ENCODE measurements at regions not wholly inside any gene's neighbourhood (a gene's known extent, or its start where the extent isn't known, plus 50 kb on each side); places are given as distances from the start of the nearest gene placed in this dataset.

- CTCF ChIA-PET, result no interaction called here
- POLR2A ChIA-PET, result no interaction called here
- TF ChIP-seq, protein P1, sequence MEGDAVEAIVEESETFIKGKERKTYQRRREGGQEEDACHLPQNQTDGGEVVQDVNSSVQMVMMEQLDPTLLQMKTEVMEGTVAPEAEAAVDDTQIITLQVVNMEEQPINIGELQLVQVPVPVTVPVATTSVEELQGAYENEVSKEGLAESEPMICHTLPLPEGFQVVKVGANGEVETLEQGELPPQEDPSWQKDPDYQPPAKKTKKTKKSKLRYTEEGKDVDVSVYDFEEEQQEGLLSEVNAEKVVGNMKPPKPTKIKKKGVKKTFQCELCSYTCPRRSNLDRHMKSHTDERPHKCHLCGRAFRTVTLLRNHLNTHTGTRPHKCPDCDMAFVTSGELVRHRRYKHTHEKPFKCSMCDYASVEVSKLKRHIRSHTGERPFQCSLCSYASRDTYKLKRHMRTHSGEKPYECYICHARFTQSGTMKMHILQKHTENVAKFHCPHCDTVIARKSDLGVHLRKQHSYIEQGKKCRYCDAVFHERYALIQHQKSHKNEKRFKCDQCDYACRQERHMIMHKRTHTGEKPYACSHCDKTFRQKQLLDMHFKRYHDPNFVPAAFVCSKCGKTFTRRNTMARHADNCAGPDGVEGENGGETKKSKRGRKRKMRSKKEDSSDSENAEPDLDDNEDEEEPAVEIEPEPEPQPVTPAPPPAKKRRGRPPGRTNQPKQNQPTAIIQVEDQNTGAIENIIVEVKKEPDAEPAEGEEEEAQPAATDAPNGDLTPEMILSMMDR (IDR thresholded peaks at IDR 0.05; ENCODE audit: control extremely low read depth, extremely low read depth, low read depth, missing control alignments), result no peak
- DNase-seq (ENCODE audit: extremely low spot score), result no peak
Measured at GRCh38 chr11:71183878-71184277, 68.5 kb downstream of the SHANK2 start.

- TF ChIP-seq, protein P1 (IDR thresholded peaks at IDR 0.05; ENCODE audit: control extremely low read depth, extremely low read depth, low read depth, missing control alignments), result no peak
- CTCF ChIA-PET, result no interaction called here
- POLR2A ChIA-PET, result no interaction called here
- DNase-seq (ENCODE audit: extremely low spot score), result no peak
Measured at GRCh38 chr11:71182791-71183677, 69.3 kb downstream of the SHANK2 start.

- DNase-seq (ENCODE audit: extremely low spot score), result no peak
- CTCF ChIA-PET, result no interaction called here
- POLR2A ChIA-PET, result no interaction called here
- TF ChIP-seq, protein P1 (IDR thresholded peaks at IDR 0.05; ENCODE audit: control extremely low read depth, extremely low read depth, low read depth, missing control alignments), result no peak
Measured at GRCh38 chr11:71181566-71181965, 70.8 kb downstream of the SHANK2 start.

- ChIA-PET POLR2A (no interaction called here), CTCF (no interaction called here)
- DNase-seq (ENCODE audit: extremely low spot score), result no peak
- TF ChIP-seq, protein P1 (IDR thresholded peaks at IDR 0.05; ENCODE audit: control extremely low read depth, extremely low read depth, low read depth, missing control alignments), result no peak
Measured at GRCh38 chr11:71180694-71181470, 71.5 kb downstream of the SHANK2 start.

DNA sequence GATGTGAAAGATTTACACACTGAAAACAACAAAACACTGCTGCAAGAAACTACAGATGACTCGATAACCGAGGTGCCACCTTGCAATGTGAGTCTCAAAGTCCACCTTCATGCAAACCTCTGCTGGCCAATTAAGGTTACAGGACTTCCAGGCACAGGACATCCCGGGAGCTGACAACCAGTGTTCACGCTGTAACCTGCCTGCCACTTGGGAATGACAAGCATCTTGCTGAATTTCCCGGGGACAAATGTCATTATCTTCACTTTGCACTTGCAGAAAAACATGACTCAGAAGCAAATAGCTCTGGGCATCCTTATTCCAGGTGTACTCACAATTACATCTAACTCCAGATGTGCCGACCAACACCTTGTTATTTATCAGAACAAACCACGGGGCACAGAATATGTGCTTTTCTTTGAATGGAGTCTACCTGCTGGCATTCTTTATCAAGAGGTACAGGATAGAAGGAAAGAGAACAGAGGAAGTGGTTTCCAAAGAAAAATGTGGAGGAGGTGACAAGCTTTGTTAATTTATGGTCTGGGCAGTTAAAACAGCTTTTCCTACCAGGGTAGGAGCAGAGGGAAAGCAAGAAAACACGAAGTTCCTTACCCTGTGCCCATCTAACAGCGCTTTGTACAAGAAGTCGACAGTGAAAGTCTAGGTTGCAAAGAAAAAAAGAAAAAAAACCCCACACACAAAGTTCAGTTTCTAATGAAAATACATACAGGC lies 72.3 kb downstream of the SHANK2 start:
- no peak for DNase-seq (ENCODE audit: extremely low spot score)
- ChIA-PET POLR2A (no interaction called here), CTCF (no interaction called here)
- TF ChIP-seq, protein P1 (IDR thresholded peaks at IDR 0.05; ENCODE audit: control extremely low read depth, extremely low read depth, low read depth, missing control alignments), result no peak

DNA sequence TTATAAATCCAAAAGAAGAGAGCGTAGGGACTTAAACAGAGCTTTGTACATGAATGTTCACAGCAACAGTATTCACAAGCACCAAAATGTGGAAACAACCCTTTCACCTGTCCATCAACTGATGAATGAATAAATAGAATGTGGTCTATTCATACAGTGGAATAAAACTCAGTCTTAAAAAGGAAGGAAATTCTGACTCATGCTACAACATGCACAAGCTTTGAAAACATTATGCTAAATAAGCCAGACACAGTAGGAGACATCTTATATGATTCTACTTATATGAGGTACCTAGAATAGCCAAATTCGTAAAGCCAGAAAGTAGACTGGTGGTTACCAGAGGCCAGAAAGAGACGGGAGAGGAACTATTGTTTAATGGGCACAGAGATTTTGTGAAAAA lies 74.3 kb downstream of the SHANK2 start:
- DNase-seq (ENCODE audit: extremely low spot score), result no peak
- TF ChIP-seq, protein P1 (IDR thresholded peaks at IDR 0.05; ENCODE audit: control extremely low read depth, extremely low read depth, low read depth, missing control alignments), result no peak
- ChIA-PET CTCF (no interaction called here), POLR2A (no interaction called here)

All from GM10248 (cell line).